MCF 10A (cell line): ENCODE measurements at regions not wholly inside any gene's neighbourhood (a gene's known extent, or its start where the extent isn't known, plus 50 kb on each side); places are given as distances from the start of the nearest gene placed in this dataset.

Experiments
- BruUV-seq: library from RNA; stranded (reverse); fragments of 400-500 nt; replicated peaks from 2 replicates; lab custom pipeline; 2021; lab: Mats Ljungman, UMichigan
- CTCF ChIA-PET: fragments of 300-600 bp; sonication (Branson Sonifier 250); formaldehyde crosslinking; extraction: SDS; loops from one replicate; lab custom pipeline; 2021; ENCODE audit warnings: antibody characterized with exemption, inconsistent platforms; lab: Yijun Ruan, JAX
- POLR2A ChIA-PET: fragments of 300-600, 350-650 bp; sonication (Branson Sonifier 250); formaldehyde crosslinking; extraction: SDS; loops from one replicate; lab custom pipeline; 2020; ENCODE audit warnings: antibody characterized with exemption, inconsistent platforms; lab: Yijun Ruan, JAX
- DNase-seq: peaks from one replicate; pipeline ENCODE4 v3.0.0-alpha.2; 2018; ENCODE audit not compliant: unreplicated experiment
- H3K27ac Mint-ChIP-seq: one replicate; pipeline ENCODE4 v1.8.0; 2022; ENCODE audit warnings: mild to moderate bottlenecking, low read depth, mixed read lengths; ENCODE audit not compliant: unreplicated experiment
- H3K27me3 Mint-ChIP-seq: one replicate; pipeline ENCODE4 v1.8.0; 2022; ENCODE audit warnings: mixed read lengths; ENCODE audit not compliant: insufficient read depth, unreplicated experiment
- H3K36me3 Mint-ChIP-seq: one replicate; pipeline ENCODE4 v1.8.0; 2022; ENCODE audit warnings: mild to moderate bottlenecking, moderate library complexity, mixed read lengths; ENCODE audit not compliant: insufficient read depth, unreplicated experiment
- H3K4me1 Mint-ChIP-seq: one replicate; pipeline ENCODE4 v1.8.0; 2022; ENCODE audit warnings: mixed read lengths; ENCODE audit not compliant: insufficient read depth, unreplicated experiment
- H3K4me3 Mint-ChIP-seq: one replicate; pipeline ENCODE4 v1.8.0; 2022; ENCODE audit warnings: mild to moderate bottlenecking, moderate library complexity, mixed read lengths; ENCODE audit not compliant: unreplicated experiment
- H3K9me3 Mint-ChIP-seq: one replicate; pipeline ENCODE4 v1.8.0; 2022; ENCODE audit warnings: mixed read lengths; ENCODE audit not compliant: unreplicated experiment
- CTCF ChIP-seq: fragments of 200-600 bp; IDR thresholded peaks from one replicate; pipeline ENCODE4 v1.8.0; 2022; ENCODE audit warnings: antibody characterized with exemption, mild to moderate bottlenecking; ENCODE audit not compliant: unreplicated experiment
- intact Hi-C: fragments of 100-400 bp; cut with micrococcal nuclease; formaldehyde crosslinking; loops from 2 replicates; pipeline ENCODE4 v1.14.1; 2022

- no peak for DNase-seq
- intact Hi-C loops = no loop called here
- no peaks in the 10 kb centered on the region for H3K36me3 Mint-ChIP-seq
- H3K4me3 Mint-ChIP-seq = no peak overlapping the region
- H3K27me3 Mint-ChIP-seq = no peaks in the 10 kb centered on the region
- CTCF ChIA-PET = no interaction called here
- TF ChIP-seq CTCF = no peak
- no TSS peak for BruUV-seq
- H3K9me3 Mint-ChIP-seq = no peaks in the 10 kb centered on the region
- H3K27ac Mint-ChIP-seq = no peak overlapping the region
- POLR2A ChIA-PET = no interaction called here
- H3K4me1 Mint-ChIP-seq = peaks cover 11% of the 10 kb centered on the region
Observed at GRCh38 chr10:8455181-8455580, 400.7 kb downstream of the GATA3 start.

GRCh38 chr10:8456386-8456785 is 401.9 kb downstream of the GATA3 start:
- ChIA-PET CTCF (interaction anchor here (0.5 kb wide), 1 partner anchor 348 kb away, joined by 4 read pairs; no protein-coding TSS in a partner anchor), POLR2A (no interaction called here)
- no peak overlapping the region for H3K27ac Mint-ChIP-seq
- no peaks in the 10 kb centered on the region for H3K9me3 Mint-ChIP-seq
- peaks cover 11% of the 10 kb centered on the region for H3K4me1 Mint-ChIP-seq
- no peak for DNase-seq
- H3K4me3 Mint-ChIP-seq = no peak overlapping the region
- intact Hi-C loops = no loop called here
- no peaks in the 10 kb centered on the region for H3K27me3 Mint-ChIP-seq
- TF ChIP-seq CTCF = no peak
- BruUV-seq = no TSS peak
- H3K36me3 Mint-ChIP-seq = no peaks in the 10 kb centered on the region

- no peak for DNase-seq
- H3K27me3 Mint-ChIP-seq = no peaks in the 10 kb centered on the region
- no peak for TF ChIP-seq CTCF
- H3K9me3 Mint-ChIP-seq = no peaks in the 10 kb centered on the region
- H3K27ac Mint-ChIP-seq = no peak overlapping the region
- intact Hi-C loops = no loop called here
- no peaks in the 10 kb centered on the region for H3K4me1 Mint-ChIP-seq
- BruUV-seq = no TSS peak
- H3K4me3 Mint-ChIP-seq = no peak overlapping the region
- POLR2A ChIA-PET = no interaction called here
- CTCF ChIA-PET = no interaction called here
- no peaks in the 10 kb centered on the region for H3K36me3 Mint-ChIP-seq
Observed at GRCh38 chr10:8460626-8461025, 406.1 kb downstream of the GATA3 start.

GRCh38 chr10:8462565-8462964 is 408.1 kb downstream of the GATA3 start:
- no peaks in the 10 kb centered on the region for H3K4me1 Mint-ChIP-seq
- no peaks in the 10 kb centered on the region for H3K9me3 Mint-ChIP-seq
- POLR2A ChIA-PET = no interaction called here
- intact Hi-C loops = no loop called here
- no peaks in the 10 kb centered on the region for H3K27me3 Mint-ChIP-seq
- CTCF ChIA-PET = no interaction called here
- no peak overlapping the region for H3K27ac Mint-ChIP-seq
- H3K4me3 Mint-ChIP-seq = no peak overlapping the region
- H3K36me3 Mint-ChIP-seq = no peaks in the 10 kb centered on the region
- no TSS peak for BruUV-seq
- no peak for TF ChIP-seq CTCF
- DNase-seq = no peak
